A549 (cell line): ENCODE measurements at regions not wholly inside any gene's neighbourhood (a gene's known extent, or its start where the extent isn't known, plus 50 kb on each side); places are given as distances from the start of the nearest gene placed in this dataset.

Experiments
- TF ChIP-seq, protein P1 (sequence below): fragments of 200-600 bp; sonication (generic); IDR thresholded peaks from 2 replicates; pipeline ENCODE4 v1.6.1; 2016; ENCODE audit warnings: antibody characterized with exemption, mild to moderate bottlenecking, moderate library complexity
- TF ChIP-seq, protein P2 (sequence below): IDR thresholded peaks from 2 replicates; pipeline ENCODE4 v1.6.1; 2012

DNA sequence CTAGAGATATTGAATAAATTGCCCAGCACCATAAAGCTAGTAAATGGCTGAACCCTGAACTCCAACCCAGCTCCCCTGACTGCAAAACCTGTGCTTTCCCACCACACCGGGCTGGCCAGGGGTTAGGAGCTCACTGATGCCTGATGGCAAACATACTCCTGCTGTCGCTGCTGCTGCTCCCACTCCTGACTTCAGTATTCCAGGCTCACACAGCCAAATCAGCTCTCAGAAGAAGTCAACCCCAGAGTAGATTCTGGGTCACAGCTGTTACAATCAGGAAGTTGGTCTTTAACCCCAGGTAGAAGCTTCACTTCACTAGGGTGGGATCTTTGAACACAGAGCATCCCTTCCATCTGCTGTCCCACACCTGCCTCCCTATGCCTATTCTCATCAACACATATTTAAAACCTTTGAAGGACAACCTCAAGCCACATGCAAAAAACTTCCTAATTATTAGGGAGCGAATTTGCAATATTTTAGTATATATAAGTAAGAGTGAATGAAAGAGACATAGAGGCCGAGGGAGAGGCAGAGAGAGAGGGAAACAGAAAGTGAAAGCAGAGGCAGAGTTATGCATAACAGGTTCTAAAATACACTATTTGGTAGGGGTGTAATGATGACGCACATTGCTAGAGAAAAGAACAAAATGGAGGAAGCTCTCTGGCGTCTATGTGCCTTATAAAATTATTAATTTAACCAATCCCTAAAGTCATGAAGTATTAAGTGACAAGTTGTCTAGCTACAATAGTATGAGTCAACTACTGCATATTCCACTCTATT lies 99.4 kb upstream of the SERP2 start:
- TF ChIP-seq, protein P1, sequence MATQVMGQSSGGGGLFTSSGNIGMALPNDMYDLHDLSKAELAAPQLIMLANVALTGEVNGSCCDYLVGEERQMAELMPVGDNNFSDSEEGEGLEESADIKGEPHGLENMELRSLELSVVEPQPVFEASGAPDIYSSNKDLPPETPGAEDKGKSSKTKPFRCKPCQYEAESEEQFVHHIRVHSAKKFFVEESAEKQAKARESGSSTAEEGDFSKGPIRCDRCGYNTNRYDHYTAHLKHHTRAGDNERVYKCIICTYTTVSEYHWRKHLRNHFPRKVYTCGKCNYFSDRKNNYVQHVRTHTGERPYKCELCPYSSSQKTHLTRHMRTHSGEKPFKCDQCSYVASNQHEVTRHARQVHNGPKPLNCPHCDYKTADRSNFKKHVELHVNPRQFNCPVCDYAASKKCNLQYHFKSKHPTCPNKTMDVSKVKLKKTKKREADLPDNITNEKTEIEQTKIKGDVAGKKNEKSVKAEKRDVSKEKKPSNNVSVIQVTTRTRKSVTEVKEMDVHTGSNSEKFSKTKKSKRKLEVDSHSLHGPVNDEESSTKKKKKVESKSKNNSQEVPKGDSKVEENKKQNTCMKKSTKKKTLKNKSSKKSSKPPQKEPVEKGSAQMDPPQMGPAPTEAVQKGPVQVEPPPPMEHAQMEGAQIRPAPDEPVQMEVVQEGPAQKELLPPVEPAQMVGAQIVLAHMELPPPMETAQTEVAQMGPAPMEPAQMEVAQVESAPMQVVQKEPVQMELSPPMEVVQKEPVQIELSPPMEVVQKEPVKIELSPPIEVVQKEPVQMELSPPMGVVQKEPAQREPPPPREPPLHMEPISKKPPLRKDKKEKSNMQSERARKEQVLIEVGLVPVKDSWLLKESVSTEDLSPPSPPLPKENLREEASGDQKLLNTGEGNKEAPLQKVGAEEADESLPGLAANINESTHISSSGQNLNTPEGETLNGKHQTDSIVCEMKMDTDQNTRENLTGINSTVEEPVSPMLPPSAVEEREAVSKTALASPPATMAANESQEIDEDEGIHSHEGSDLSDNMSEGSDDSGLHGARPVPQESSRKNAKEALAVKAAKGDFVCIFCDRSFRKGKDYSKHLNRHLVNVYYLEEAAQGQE: no peak
- TF ChIP-seq, protein P2, sequence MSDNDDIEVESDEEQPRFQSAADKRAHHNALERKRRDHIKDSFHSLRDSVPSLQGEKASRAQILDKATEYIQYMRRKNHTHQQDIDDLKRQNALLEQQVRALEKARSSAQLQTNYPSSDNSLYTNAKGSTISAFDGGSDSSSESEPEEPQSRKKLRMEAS: no peak
